ENCODE measurements at regions not wholly inside any gene's neighbourhood (a gene's known extent, or its start where the extent isn't known, plus 50 kb on each side); places are given as distances from the start of the nearest gene placed in this dataset.
"Not testable (repeated sequence)": the region's sequence is repeated elsewhere in the genome, so short reads cannot be mapped to it uniquely, and the experiment has no call there.

DNA sequence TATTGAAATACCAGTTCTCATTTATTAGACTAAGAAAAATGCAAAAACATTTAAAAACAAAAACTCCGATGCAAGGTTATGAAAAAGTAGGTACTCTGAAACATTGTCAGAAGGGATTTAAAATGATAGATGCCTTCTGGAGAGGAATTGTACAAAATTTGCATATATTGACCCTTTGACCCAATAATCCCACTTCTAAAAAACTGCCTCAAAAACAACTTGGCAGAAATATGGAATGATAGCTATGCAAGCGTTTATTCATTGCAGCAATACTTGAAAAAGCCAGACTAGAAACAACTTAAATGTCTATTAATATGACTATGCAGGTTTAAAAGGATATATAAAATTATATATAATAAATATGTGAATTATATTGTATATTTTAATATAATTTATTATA, 118.4 kb downstream of the PLK2 start:
- no peak for DNase-seq (ENCODE audit: insufficient read length, low spot score)
- TF ChIP-seq POLR2A (IDR thresholded peaks at IDR 0.05; ENCODE audit: low read depth, low read length): no peak
- no peak for FAIRE-seq

DNA sequence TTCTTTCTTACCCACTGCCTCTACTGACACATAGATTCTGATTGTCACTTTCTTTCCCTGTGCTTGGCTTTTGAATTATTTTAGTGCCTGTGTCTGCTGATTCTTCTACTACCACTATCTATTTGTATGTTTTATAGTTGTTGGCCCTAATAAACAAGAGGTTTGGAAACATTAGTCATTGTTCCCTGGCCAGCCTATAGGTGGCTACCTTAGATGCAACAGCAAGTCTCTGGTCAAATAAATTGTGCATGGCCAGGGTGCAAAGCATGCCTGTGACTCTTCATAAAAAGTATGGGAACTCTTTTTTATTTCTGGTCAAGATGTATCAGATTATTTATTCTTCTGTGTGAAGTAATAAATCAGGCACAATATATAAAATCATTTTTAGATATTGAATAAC, 124.4 kb downstream of the PLK2 start:
- no peak for TF ChIP-seq POLR2A (IDR thresholded peaks at IDR 0.05; ENCODE audit: low read depth, low read length)
- peak; percentile 27 for FAIRE-seq
- no peak for DNase-seq (ENCODE audit: insufficient read length, low spot score)

DNA sequence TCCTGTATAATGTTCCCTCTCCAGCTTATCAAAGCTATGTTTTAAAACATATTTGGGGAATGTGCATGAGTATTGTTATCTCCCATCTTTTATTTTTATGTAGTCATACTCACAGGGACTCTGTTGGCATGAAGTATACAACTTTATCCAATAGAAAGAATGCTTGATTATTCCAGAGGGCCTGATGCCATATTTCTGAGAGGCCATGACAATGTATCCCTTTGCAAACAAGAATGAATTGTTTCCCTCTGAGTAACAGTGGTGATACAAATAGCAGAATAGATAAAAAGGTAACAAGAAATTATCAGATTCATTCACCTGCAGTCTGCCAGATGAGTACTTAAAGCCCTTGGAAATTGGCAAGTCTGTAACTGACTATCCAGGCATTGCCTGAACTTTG, 125.9 kb downstream of the PLK2 start:
- no peak for FAIRE-seq
- no peak for TF ChIP-seq POLR2A (IDR thresholded peaks at IDR 0.05; ENCODE audit: low read depth, low read length)
- no peak for DNase-seq (ENCODE audit: insufficient read length, low spot score)

DNA sequence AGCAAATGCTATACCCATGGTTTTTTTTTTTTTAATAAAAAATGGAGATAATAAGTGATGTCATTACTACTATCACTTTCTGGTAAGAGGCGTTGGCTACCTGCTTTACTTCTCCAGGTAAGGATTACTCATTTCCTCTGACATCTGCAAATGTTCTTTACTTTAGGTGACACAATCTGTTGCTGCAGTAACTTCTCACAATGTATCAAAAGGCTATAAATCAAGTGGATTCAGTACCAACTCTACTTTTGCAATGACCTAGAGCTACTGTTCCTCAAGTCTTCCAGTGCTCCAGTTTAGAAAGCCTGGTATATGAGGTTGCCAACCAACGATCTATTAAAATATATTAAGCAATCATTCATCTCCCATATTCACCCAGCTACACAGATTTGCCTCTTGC, 129.1 kb downstream of the PLK2 start:
- no peak for DNase-seq (ENCODE audit: insufficient read length, low spot score)
- FAIRE-seq: peak; percentile 30
- TF ChIP-seq POLR2A (IDR thresholded peaks at IDR 0.05; ENCODE audit: low read depth, low read length): no peak

DNA sequence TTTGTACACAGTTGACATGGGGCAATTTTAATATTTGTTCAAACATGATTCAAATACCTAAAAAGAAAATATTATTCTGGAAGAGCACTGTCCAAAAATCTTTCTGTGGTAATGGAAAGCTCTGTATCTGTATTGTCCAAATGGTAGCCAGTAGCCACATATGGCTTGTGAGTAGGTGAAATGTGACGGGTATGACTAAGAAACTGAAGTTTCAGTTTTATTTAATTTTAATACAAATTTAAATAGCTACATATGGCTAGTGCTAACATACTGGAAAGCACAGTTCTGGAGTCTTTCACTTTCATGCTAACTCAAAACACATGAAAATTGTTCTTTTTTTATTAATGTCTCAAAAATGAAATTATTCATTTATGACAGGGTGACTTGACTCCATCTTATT, 132.6 kb downstream of the PLK2 start:
- no peak for TF ChIP-seq POLR2A (IDR thresholded peaks at IDR 0.05; ENCODE audit: low read depth, low read length)
- no peak for DNase-seq (ENCODE audit: insufficient read length, low spot score)
- FAIRE-seq: no peak

DNA sequence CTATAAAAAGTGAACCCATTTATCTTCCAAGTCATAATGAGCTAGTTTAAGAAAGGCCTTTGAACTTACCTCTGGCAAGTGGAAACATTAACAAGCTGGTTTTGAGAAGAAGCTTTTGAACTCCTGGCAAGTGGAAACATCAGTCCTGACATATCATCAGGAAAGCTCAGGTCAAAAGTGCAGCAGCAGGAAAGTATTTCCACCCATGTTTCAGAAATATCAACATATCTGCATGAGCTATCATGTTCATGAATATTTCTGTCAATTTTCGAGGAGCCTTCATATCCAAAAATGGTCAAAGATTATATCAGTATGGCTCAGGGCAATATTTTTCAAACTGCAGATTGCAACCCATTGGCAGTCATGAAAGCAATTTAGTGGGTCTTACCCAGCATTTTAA, 133.9 kb downstream of the PLK2 start:
- no peak for DNase-seq (ENCODE audit: insufficient read length, low spot score)
- no peak for TF ChIP-seq POLR2A (IDR thresholded peaks at IDR 0.05; ENCODE audit: low read depth, low read length)
- no peak for FAIRE-seq

DNA sequence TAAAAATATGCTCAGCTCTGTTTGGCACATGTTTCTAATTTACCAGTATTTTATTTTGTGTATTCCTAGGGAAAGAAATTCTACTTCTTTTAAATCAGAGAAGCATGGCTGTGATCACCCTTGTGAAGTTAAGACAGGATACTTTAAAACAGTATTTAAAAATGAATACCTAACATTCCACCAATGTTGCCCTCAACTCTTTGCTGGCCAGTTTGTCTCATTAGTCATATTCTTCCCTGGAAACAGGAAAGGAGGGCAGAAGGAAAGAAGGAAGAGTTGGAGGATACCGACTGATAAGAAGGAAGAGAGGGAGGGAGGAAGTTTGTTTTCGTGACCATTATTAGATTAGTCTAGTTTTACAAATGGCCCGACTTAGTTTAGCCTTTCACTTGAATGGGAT, 137.4 kb downstream of the PLK2 start:
- DNase-seq (ENCODE audit: insufficient read length, low spot score): no peak
- FAIRE-seq: peak; percentile 80
- TF ChIP-seq POLR2A (IDR thresholded peaks at IDR 0.05; ENCODE audit: low read depth, low read length): no peak

DNA sequence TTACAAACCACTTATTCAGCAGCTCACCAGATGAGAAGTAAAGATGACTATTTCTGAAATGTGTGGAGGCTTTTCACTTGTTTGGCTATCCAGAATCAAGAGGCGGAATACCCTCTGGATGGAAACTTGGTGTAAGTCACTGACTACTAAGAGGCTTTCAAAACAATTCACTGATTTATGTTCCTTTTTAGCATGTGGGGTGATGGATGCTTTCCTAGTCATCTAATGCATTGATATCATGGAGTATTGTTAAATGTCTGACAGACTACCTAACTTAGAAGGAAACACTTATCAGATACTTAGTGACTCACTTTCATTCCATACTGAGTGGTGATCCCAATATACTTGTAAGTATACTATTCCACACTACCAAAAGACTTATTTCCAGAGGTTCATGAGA, 141.4 kb downstream of the PLK2 start:
- DNase-seq (ENCODE audit: insufficient read length, low spot score) (no peak), FAIRE-seq (peak; percentile 93)
- TF ChIP-seq POLR2A (IDR thresholded peaks at IDR 0.05; ENCODE audit: low read depth, low read length): no peak

DNA sequence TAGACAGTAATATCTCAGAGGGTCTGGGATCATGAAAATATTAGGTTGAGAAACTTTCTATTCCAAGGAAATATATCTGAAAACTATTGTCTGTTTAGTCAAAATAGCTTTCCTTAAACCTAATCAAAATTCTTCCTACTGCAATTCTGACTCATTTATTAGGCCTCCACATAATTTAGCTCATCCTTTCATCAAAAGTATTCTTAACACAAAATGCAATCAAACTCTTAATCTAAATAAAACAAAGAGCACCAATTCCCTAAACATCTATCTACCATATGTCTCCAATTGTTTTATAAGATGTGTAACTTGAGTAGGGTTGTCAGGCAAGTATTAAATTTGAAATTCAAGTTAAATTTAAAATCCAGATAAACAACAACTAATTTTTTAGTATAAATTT, 142.1 kb downstream of the PLK2 start:
- FAIRE-seq: no peak
- DNase-seq (ENCODE audit: insufficient read length, low spot score): no peak
- no peak for TF ChIP-seq POLR2A (IDR thresholded peaks at IDR 0.05; ENCODE audit: low read depth, low read length)

DNA sequence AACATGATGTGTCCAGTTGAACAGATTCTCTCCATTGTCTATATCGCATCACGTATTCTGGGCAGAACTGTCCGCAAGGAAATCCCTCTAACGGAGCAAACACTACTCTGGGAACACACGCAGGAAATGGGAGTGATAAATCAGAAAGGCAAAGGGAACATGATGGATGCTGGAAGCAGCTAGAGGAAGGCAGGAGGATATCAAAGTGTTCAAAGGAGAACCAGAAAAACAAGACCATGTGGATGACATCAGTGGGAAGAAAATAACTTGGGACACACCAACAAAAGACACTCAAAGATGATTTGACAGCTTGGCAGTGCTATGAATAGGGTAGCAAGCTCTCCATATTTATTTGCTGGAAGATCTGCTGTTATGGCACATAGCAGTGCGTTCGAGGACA, 142.9 kb downstream of the PLK2 start:
- DNase-seq (ENCODE audit: insufficient read length, low spot score) (no peak), FAIRE-seq (peak; percentile 58)
- TF ChIP-seq POLR2A (IDR thresholded peaks at IDR 0.05; ENCODE audit: low read depth, low read length): no peak

DNA sequence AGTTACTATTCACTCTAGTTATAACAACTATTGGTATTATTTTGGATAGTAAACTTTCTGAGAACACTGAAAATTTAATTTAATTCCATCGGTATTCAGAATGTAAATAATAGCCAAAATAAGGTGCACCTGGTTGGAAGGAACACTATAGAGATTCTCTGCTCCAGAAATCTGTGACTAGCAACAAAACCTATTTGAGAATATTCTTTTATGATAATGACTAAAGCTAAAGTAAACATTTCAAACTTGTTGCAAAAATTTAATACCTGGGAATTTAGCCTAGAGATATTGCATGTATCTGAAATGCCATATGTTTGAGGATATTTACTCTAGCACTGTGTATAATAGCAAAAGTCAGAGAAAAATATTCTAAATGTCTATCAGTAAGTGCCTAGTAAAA, 144.1 kb downstream of the PLK2 start:
- no peak for FAIRE-seq
- DNase-seq (ENCODE audit: insufficient read length, low spot score): no peak
- TF ChIP-seq POLR2A (IDR thresholded peaks at IDR 0.05; ENCODE audit: low read depth, low read length): no peak

DNA sequence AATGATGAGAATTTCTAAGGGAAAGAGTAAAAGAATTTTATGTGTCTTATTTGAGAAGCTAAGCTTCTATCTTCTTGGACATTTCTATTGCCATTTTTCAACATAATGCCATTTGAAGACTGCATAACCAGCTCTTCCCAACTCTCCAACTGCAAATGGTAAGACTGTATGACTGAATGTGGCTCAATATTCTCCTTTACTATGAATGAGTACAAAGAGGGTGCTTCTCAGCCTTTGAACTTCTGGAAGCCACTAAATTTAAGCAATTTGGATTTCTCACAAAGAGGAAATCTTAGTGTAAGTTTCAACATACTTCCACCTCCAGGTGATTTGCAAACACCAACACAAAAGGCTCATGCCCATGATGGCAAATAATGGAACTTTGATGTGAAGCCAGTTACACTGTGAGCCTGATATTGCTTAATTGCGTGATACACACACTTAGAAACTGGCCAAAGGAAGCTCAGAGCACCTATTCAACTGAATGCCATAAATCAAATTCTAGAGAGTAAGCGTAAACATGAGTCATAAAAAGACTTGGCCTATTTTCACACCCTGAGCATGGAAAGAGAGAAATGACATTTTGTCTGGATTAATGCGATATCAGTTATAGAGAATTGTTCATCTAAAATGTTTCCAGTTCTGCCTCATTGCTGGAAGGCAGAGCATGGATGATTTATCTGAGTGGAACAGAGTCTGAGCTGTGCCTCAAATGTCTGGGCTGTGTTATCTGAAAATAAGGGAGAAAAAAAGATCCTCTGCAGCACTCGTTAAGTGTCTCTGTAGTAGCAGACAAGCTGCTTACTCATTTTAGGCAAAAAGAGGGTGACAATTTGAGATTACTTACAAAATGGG, 145.3 kb downstream of the PLK2 start:
- FAIRE-seq (peak; percentile 97), DNase-seq (ENCODE audit: insufficient read length, low spot score) (no peak)
- TF ChIP-seq POLR2A (IDR thresholded peaks at IDR 0.05; ENCODE audit: low read depth, low read length): no peak

DNA sequence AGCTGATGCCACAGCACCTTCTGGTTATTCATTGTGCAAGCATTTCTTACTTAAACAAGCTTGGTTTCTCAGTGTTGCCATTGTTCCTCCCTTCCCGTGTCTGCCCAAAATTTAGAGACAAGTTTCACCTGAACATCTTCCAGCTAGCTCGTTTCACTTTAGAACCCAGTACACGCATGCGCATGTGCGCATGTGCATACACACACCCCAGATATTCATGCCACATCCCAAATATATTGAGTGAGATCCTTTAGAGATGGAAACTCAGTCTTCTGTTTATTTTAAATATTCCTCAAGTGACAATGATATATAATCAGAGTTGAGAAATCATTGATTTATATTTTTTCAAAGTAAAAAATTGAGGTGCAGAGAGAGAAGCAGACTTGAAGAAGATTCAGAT, 147.6 kb downstream of the PLK2 start:
- no peak for TF ChIP-seq POLR2A (IDR thresholded peaks at IDR 0.05; ENCODE audit: low read depth, low read length)
- FAIRE-seq: no peak

DNA sequence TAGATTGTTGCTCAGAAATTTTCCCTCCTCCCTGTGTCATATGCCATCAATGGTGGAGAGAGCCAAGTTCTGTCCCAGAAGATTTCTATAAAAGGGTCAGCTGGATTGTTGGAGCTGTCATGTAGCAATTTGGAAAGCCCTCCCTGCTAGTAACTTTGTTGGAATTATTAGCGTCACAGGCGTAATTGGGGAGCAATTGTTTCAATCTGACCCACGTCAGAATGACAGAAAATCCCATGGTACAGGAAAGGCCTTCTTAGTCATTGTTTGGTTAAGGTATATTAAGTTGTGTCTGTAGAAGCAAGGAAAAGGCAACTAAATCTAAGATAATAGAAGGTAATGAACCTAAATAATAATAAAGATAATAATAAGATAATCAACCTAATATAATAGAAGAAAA, 148.4 kb downstream of the PLK2 start:
- DNase-seq (ENCODE audit: insufficient read length, low spot score): no peak
- no peak for TF ChIP-seq POLR2A (IDR thresholded peaks at IDR 0.05; ENCODE audit: low read depth, low read length)
- no peak for FAIRE-seq

More for the DNA sequence above, 147.6 kb downstream of the PLK2 start:
- no peak for DNase-seq (ENCODE audit: insufficient read length, low spot score)

DNA sequence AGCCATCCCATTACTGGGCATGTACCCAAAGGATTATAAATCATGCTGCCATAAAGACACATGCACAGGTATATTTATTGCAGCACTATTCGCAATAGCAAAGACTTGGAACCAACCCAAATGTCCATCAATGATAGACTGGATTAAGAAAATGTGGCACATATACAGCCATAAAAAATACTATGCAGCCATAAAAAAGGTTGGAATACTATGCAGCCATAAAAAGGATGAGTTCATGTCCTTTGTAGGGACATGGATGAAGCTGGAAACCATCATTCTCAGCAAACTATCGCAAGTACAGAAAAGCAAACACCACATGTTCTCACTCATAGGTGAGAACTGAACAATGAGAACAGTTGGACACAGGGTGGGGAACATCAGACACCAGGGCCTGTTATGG, 151.5 kb downstream of the PLK2 start:
- not testable (repeated sequence) for FAIRE-seq; DNase-seq (ENCODE audit: insufficient read length, low spot score)
